CD14-positive monocyte (primary cell): ENCODE measurements at regions not wholly inside any gene's neighbourhood (a gene's known extent, or its start where the extent isn't known, plus 50 kb on each side); places are given as distances from the start of the nearest gene placed in this dataset.

Experiments used
- DNase-seq, 3 donors: peaks; one replicate each; pipeline ENCODE4 v3.0.0-alpha.2; 2011 to 2022
- H2AFZ ChIP-seq: 2 replicates; pipeline ENCODE4 v1.6.0; 2012; ENCODE audit warnings: mild to moderate bottlenecking, low read depth, low read length, inconsistent platforms; ENCODE audit not compliant: insufficient read depth, poor library complexity, severe bottlenecking
- H3K27ac ChIP-seq, 2 donors: 1 replicate in 1 of 2; 2 replicates in 1 of 2; pipeline ENCODE4 v1.5.1; 2012 to 2013; ENCODE audit warnings: low read length in 2 of 2, control low read depth in 1 of 2, inconsistent platforms in 1 of 2, low read depth in 1 of 2, mild to moderate bottlenecking in 1 of 2
- H3K27me3 ChIP-seq, 2 donors: one replicate each; pipeline versions ENCODE4 v1.6.0 to v1.6.1; 2011 to 2013; ENCODE audit warnings: low read length in 2 of 2; ENCODE audit not compliant: control insufficient read depth in 2 of 2, insufficient read depth in 2 of 2
- H3K36me3 ChIP-seq, 2 donors: replicated peaks in 1 of 2; 1 replicate in 1 of 2; 2 replicates in 1 of 2; pipeline versions ENCODE4 v1.5.1 to v1.6.1; 2012 to 2013; ENCODE audit warnings: low read length in 2 of 2, control low read depth in 1 of 2, inconsistent platforms in 1 of 2, mild to moderate bottlenecking in 1 of 2; ENCODE audit not compliant: insufficient read depth in 2 of 2, control insufficient read depth in 1 of 2
- H3K4me1 ChIP-seq, 2 donors: 1 replicate in 1 of 2; 2 replicates in 1 of 2; pipeline versions ENCODE4 v1.5.1 to v1.6.1; 2012 to 2013; ENCODE audit warnings: low read length in 2 of 2, control low read depth in 1 of 2, inconsistent platforms in 1 of 2, mild to moderate bottlenecking in 1 of 2, moderate library complexity in 1 of 2; ENCODE audit not compliant: insufficient read depth in 2 of 2, control insufficient read depth in 1 of 2
- H3K4me2 ChIP-seq: replicated peaks from 2 replicates; pipeline ENCODE3; 2012; ENCODE audit warnings: low read length, moderate library complexity, mild to moderate bottlenecking; ENCODE audit not compliant: poor library complexity, severe bottlenecking; ENCODE audit errors: extremely low read depth
- H3K4me3 ChIP-seq, 3 experiments: fragments of 200-600 bp in 1 of 3; sonication (generic) in 1 of 3; replicated peaks in 1 of 3; 1 replicate in 2 of 3; 2 replicates in 1 of 3; pipeline ENCODE4 v1.5.1; 2011 to 2013; ENCODE audit warnings: low read length in 3 of 3, mild to moderate bottlenecking in 3 of 3, control low read depth in 2 of 3, low read depth in 2 of 3, inconsistent platforms in 1 of 3, moderate library complexity in 1 of 3
- H3K79me2 ChIP-seq: 2 replicates; pipeline ENCODE4 v1.6.0; 2012; ENCODE audit warnings: mild to moderate bottlenecking, control low read depth, inconsistent platforms, low read length, moderate library complexity; ENCODE audit not compliant: insufficient read depth
- H3K9ac ChIP-seq: 2 replicates; pipeline ENCODE4 v1.6.0; 2017; ENCODE audit warnings: low read length, mild to moderate bottlenecking; ENCODE audit not compliant: insufficient read depth, poor library complexity, severe bottlenecking
- H3K9me3 ChIP-seq, 2 donors: replicated peaks in 1 of 2; 1 replicate in 1 of 2; 2 replicates in 1 of 2; pipeline versions ENCODE4 v1.5.1 to v1.6.1; 2012 to 2013; ENCODE audit warnings: low read length in 2 of 2, control low read depth in 1 of 2; ENCODE audit not compliant: control insufficient read depth in 1 of 2, insufficient read depth in 1 of 2
- H4K20me1 ChIP-seq: 2 replicates; pipeline ENCODE4 v1.6.0; 2012; ENCODE audit warnings: mild to moderate bottlenecking, low read length, control low read depth, moderate library complexity; ENCODE audit not compliant: insufficient read depth
- H3K27ac Mint-ChIP-seq, 7 donors: one replicate each; pipeline ENCODE4 v1.8.0; 2020; ENCODE audit warnings: mild to moderate bottlenecking in 7 of 7, mixed read lengths in 7 of 7, moderate library complexity in 6 of 7, inconsistent platforms in 2 of 7
- H3K27me3 Mint-ChIP-seq, 3 donors: one replicate each; pipeline ENCODE4 v1.8.0; 2021 to 2022; ENCODE audit warnings: low read depth in 3 of 3, mild to moderate bottlenecking in 3 of 3, mixed read lengths in 3 of 3, moderate library complexity in 3 of 3, inconsistent platforms in 1 of 3
- H3K36me3 Mint-ChIP-seq, 2 donors: one replicate each; pipeline ENCODE4 v1.8.0; 2020; ENCODE audit warnings: mixed read lengths in 2 of 2, inconsistent platforms in 1 of 2, mild to moderate bottlenecking in 1 of 2
- H3K4me1 Mint-ChIP-seq: one replicate; pipeline ENCODE4 v1.8.0; 2020; ENCODE audit warnings: mild to moderate bottlenecking, mixed read lengths
- H3K4me3 Mint-ChIP-seq, 2 donors: one replicate each; pipeline ENCODE4 v1.8.0; 2020; ENCODE audit warnings: mild to moderate bottlenecking in 2 of 2, mixed read lengths in 2 of 2, moderate library complexity in 1 of 2
- H3K9me3 Mint-ChIP-seq, 7 donors: one replicate each; pipeline ENCODE4 v1.8.0; 2020 to 2022; ENCODE audit warnings: mixed read lengths in 7 of 7, mild to moderate bottlenecking in 6 of 7, moderate library complexity in 6 of 7, inconsistent platforms in 2 of 7
- CTCF ChIP-seq: fragments of 200-600 bp; IDR thresholded peaks from one replicate; pipeline ENCODE4 v1.8.0; 2022; ENCODE audit warnings: antibody characterized with exemption, mild to moderate bottlenecking
- WGBS: methylation state at CpG from one replicate; pipeline ENCODE4 v1.1.5; 2013; ENCODE audit warnings: missing lambda C conversion rate; ENCODE audit not compliant: insufficient coverage; 5-methylcytosine and 5-hydroxymethylcytosine counted together
- intact Hi-C, 2 donors: fragments of 100-400 bp; cut with micrococcal nuclease; formaldehyde crosslinking; loops; one replicate each; pipeline versions ENCODE4 v1.15.0 to v1.15.1; 2023

GRCh38 chr6:94727710-94728109 lies 849.6 kb upstream of the MANEA start:
- no peak for TF ChIP-seq CTCF
- Histone ChIP-seq H3K4me3 (no peak overlapping the region), H3K4me2 (no peak overlapping the region), H3K4me1 (no peaks in the 10 kb centered on the region), H3K36me3 (no peaks in the 10 kb centered on the region), H3K79me2 (no peaks in the 10 kb centered on the region), H2AFZ (no peak overlapping the region), H3K27ac (no peak overlapping the region), H4K20me1 (no peaks in the 10 kb centered on the region), H3K9me3 (peaks cover 8 to 9% of the 10 kb centered on the region in 2 donors), H3K9ac (no peak overlapping the region), H3K27me3 (no peaks in the 10 kb centered on the region)
- intact Hi-C loops = no loop called here
- no peaks in the 10 kb centered on the region for H3K4me1 Mint-ChIP-seq
- H3K9me3 Mint-ChIP-seq = peaks cover 0 to 10% (median 4%) of the 10 kb centered on the region in 7 donors
- no peak overlapping the region for H3K4me3 Mint-ChIP-seq
- peaks cover 0 to 1% (median 0%) of the 10 kb centered on the region in 3 donors for H3K27me3 Mint-ChIP-seq
- no peaks in the 10 kb centered on the region for H3K36me3 Mint-ChIP-seq
- H3K27ac Mint-ChIP-seq = no peak overlapping the region
- DNase-seq = no peak

GRCh38 chr6:94721459-94721858 lies 855.9 kb upstream of the MANEA start:
- no peak for TF ChIP-seq CTCF
- intact Hi-C loops = no loop called here
- H3K4me1 Mint-ChIP-seq = no peaks in the 10 kb centered on the region
- H3K9me3 Mint-ChIP-seq = peaks cover 0 to 5% (median 0%) of the 10 kb centered on the region in 7 donors
- no peak overlapping the region for H3K27ac Mint-ChIP-seq
- Histone ChIP-seq H3K27ac (no peak overlapping the region), H3K27me3 (no peaks in the 10 kb centered on the region), H3K36me3 (no peaks in the 10 kb centered on the region), H2AFZ (no peak overlapping the region), H4K20me1 (no peaks in the 10 kb centered on the region), H3K4me1 (no peaks in the 10 kb centered on the region), H3K4me2 (no peak overlapping the region), H3K9ac (no peak overlapping the region), H3K9me3 (no peaks in the 10 kb centered on the region), H3K79me2 (no peaks in the 10 kb centered on the region), H3K4me3 (no peak overlapping the region)
- no CpG with 5 or more reads among the region's 2 CpGs for WGBS
- H3K4me3 Mint-ChIP-seq = no peak overlapping the region
- no peak for DNase-seq
- H3K36me3 Mint-ChIP-seq = no peaks in the 10 kb centered on the region
- peaks cover 0 to 3% (median 1%) of the 10 kb centered on the region in 3 donors for H3K27me3 Mint-ChIP-seq
